Endodermal cell (in vitro differentiated cells): ENCODE measurements at regions not wholly inside any gene's neighbourhood (a gene's known extent, or its start where the extent isn't known, plus 50 kb on each side); places are given as distances from the start of the nearest gene placed in this dataset.

Experiments used
- DNase-seq: peaks from one replicate; pipeline ENCODE4 v3.0.0-alpha.2; 2017
- H3K27ac ChIP-seq: 2 replicates; pipeline ENCODE4 v1.5.1; 2013; ENCODE audit warnings: mild to moderate bottlenecking, low read depth, low read length, moderate library complexity
- H3K27me3 ChIP-seq: 2 replicates; pipeline ENCODE4 v1.6.1; 2013; ENCODE audit warnings: mild to moderate bottlenecking, low read length, moderate library complexity; ENCODE audit not compliant: insufficient read depth, control insufficient read depth, poor library complexity, severe bottlenecking
- H3K36me3 ChIP-seq: 2 replicates; pipeline ENCODE4 v1.7.0; 2013; ENCODE audit warnings: mild to moderate bottlenecking, low read length, moderate library complexity; ENCODE audit not compliant: control insufficient read depth, insufficient read depth
- H3K4me1 ChIP-seq: one replicate; pipeline ENCODE4 v1.7.0; 2013; ENCODE audit warnings: low read length; ENCODE audit not compliant: control insufficient read depth, insufficient read depth
- H3K4me3 ChIP-seq: 2 replicates; pipeline ENCODE4 v1.5.1; 2013; ENCODE audit warnings: mild to moderate bottlenecking, low read length, moderate library complexity
- H3K9ac ChIP-seq: 2 replicates; pipeline ENCODE4 v1.6.1; 2013; ENCODE audit warnings: mild to moderate bottlenecking, low read length, moderate library complexity; ENCODE audit not compliant: poor library complexity, severe bottlenecking; ENCODE audit errors: extremely low read depth
- H3K9me3 ChIP-seq: 2 replicates; pipeline ENCODE4 v1.6.1; 2013; ENCODE audit warnings: mild to moderate bottlenecking, low read length, moderate library complexity; ENCODE audit not compliant: control insufficient read depth
- H3K27ac Mint-ChIP-seq: 2 replicates; pipeline ENCODE4 v1.8.0; 2020; ENCODE audit warnings: mixed read lengths
- H3K27me3 Mint-ChIP-seq: 2 replicates; pipeline ENCODE4 v1.8.0; 2021; ENCODE audit warnings: mild to moderate bottlenecking, mixed read lengths; ENCODE audit not compliant: insufficient read depth
- H3K36me3 Mint-ChIP-seq: 2 replicates; pipeline ENCODE4 v1.8.0; 2020; ENCODE audit warnings: low read depth, mixed read lengths
- H3K4me1 Mint-ChIP-seq: 2 replicates; pipeline ENCODE4 v1.8.0; 2020; ENCODE audit warnings: mixed read lengths
- H3K4me3 Mint-ChIP-seq: 2 replicates; pipeline ENCODE4 v1.8.0; 2020; ENCODE audit warnings: mild to moderate bottlenecking, moderate library complexity, mixed read lengths
- H3K9me3 Mint-ChIP-seq: 2 replicates; pipeline ENCODE4 v1.8.0; 2020; ENCODE audit warnings: mild to moderate bottlenecking, mixed read lengths
- WGBS, 2 experiments: methylation state at CpG; one replicate each; pipeline versions ENCODE4 v1.1.5 to v1.1.7; 2013; ENCODE audit warnings: missing lambda C conversion rate in 2 of 2, mixed read lengths in 1 of 2; ENCODE audit not compliant: insufficient coverage in 1 of 2, insufficient read length in 1 of 2; 5-methylcytosine and 5-hydroxymethylcytosine counted together
- TF ChIP-seq, protein P1 (sequence below): fragments of 200-600 bp; sonication (generic); conservative IDR thresholded peaks from 2 replicates; pipeline ENCODE4 v1.5.0; 2021; ENCODE audit warnings: antibody characterized with exemption, mild to moderate bottlenecking

DNA sequence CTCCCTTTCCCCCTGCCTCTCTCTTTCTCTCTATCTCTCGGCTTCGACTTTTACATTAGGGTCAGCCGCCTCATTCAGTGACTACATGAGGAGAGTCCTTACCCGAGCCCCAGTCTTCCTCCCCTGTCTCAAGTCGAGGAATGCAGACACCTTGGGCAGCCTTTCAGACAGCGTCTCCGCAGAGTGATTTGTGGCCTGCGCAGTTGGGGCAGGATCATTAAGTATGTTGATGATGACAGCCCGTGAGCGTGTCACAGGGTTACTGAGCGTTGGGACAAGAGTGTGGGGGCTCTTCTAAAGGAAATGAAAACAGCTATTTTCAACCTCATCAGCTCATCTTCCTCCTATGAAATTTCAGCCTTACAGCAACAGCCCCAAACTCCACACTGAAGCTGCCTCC lies 312.1 kb upstream of the GATB start:
- Histone ChIP-seq H3K9me3 (no peaks in the 10 kb centered on the region), H3K27ac (no peak overlapping the region), H3K9ac (no peak overlapping the region), H3K27me3 (no peaks in the 10 kb centered on the region), H3K4me3 (no peak overlapping the region), H3K4me1 (peaks cover 9% of the 10 kb centered on the region), H3K36me3 (no peaks in the 10 kb centered on the region)
- H3K27ac Mint-ChIP-seq, result no peak overlapping the region
- H3K36me3 Mint-ChIP-seq, result no peaks in the 10 kb centered on the region
- no peaks in the 10 kb centered on the region for H3K9me3 Mint-ChIP-seq
- peaks cover 18% of the 10 kb centered on the region for H3K27me3 Mint-ChIP-seq
- no peak for DNase-seq
- no peak overlapping the region for H3K4me3 Mint-ChIP-seq
- peaks cover 15% of the 10 kb centered on the region for H3K4me1 Mint-ChIP-seq
- TF ChIP-seq, protein P1, sequence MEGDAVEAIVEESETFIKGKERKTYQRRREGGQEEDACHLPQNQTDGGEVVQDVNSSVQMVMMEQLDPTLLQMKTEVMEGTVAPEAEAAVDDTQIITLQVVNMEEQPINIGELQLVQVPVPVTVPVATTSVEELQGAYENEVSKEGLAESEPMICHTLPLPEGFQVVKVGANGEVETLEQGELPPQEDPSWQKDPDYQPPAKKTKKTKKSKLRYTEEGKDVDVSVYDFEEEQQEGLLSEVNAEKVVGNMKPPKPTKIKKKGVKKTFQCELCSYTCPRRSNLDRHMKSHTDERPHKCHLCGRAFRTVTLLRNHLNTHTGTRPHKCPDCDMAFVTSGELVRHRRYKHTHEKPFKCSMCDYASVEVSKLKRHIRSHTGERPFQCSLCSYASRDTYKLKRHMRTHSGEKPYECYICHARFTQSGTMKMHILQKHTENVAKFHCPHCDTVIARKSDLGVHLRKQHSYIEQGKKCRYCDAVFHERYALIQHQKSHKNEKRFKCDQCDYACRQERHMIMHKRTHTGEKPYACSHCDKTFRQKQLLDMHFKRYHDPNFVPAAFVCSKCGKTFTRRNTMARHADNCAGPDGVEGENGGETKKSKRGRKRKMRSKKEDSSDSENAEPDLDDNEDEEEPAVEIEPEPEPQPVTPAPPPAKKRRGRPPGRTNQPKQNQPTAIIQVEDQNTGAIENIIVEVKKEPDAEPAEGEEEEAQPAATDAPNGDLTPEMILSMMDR, result no peak
- 93 to 96% methylated on average over 9 to 11 of the region's 11 CpGs for WGBS, 2 experiments

- Mint-ChIP-seq H3K27ac (no peak overlapping the region), H3K4me1 (peaks cover 15% of the 10 kb centered on the region), H3K4me3 (no peak overlapping the region), H3K9me3 (no peaks in the 10 kb centered on the region), H3K36me3 (no peaks in the 10 kb centered on the region), H3K27me3 (peaks cover 16% of the 10 kb centered on the region)
- Histone ChIP-seq H3K4me3 (no peak overlapping the region), H3K4me1 (peaks cover 9% of the 10 kb centered on the region), H3K9ac (no peak overlapping the region), H3K36me3 (no peaks in the 10 kb centered on the region), H3K9me3 (no peaks in the 10 kb centered on the region), H3K27ac (no peak overlapping the region), H3K27me3 (peaks cover 3% of the 10 kb centered on the region)
- TF ChIP-seq, protein P1, result no peak
- DNase-seq, result no peak
- 93 to 100% methylated on average over 3 to 8 of the region's 8 CpGs for WGBS, 2 experiments
Observed at GRCh38 chr4:152072001-152072485, 311.2 kb upstream of the GATB start.

DNA sequence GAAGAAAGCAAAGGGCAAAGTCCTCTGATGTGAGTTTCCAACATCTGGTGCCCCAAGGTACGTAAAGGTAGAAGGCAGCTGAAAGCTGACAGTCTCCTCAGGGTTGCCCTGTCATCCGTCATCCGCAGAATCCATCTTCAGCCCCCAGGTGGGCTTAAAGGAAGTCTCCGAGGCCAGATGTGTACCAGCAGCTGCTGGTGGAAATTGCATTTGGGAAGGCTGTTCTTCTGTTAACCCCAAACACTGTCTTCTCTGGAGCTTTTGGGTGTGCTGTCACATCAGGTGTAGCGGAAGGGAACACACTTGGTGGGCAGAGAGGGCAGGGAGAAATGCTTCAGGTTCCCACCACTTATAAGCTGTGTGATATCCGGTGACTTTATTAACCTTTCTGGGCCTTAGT lies 310.0 kb upstream of the GATB start:
- WGBS, 2 experiments, result 90 to 96% methylated on average over 2 to 6 of the region's 6 CpGs
- no peak for DNase-seq
- Histone ChIP-seq H3K9ac (no peak overlapping the region), H3K4me3 (no peak overlapping the region), H3K27ac (no peak overlapping the region), H3K36me3 (no peaks in the 10 kb centered on the region), H3K4me1 (peaks cover 8% of the 10 kb centered on the region), H3K27me3 (peaks cover 5% of the 10 kb centered on the region), H3K9me3 (no peaks in the 10 kb centered on the region)
- TF ChIP-seq, protein P1, result no peak
- H3K4me1 Mint-ChIP-seq, result peaks cover 14% of the 10 kb centered on the region
- H3K9me3 Mint-ChIP-seq, result no peaks in the 10 kb centered on the region
- H3K27ac Mint-ChIP-seq, result no peak overlapping the region
- no peak overlapping the region for H3K4me3 Mint-ChIP-seq
- H3K36me3 Mint-ChIP-seq, result no peaks in the 10 kb centered on the region
- peaks cover 16% of the 10 kb centered on the region for H3K27me3 Mint-ChIP-seq
